Suprapubic skin (tissue), 3 donors: ENCODE measurements at regions not wholly inside any gene's neighbourhood (a gene's known extent, or its start where the extent isn't known, plus 50 kb on each side); places are given as distances from the start of the nearest gene placed in this dataset.

Experiments
- POLR2AphosphoS5 ChIP-seq, 3 donors: sonication (generic); formaldehyde crosslinking; IDR thresholded peaks; one replicate each; pipeline ENCODE4 v1.6.1; 2017; ENCODE audit warnings: antibody characterized with exemption in 3 of 3
- TF ChIP-seq, protein P1 (sequence below), 2 donors: fragments of 200-600 bp in 1 of 2; fragments of 450-650 bp in 1 of 2; sonication (generic) in 1 of 2; IDR thresholded peaks; one replicate each; pipeline ENCODE4 v1.5.1; 2016 to 2019; ENCODE audit warnings: antibody characterized with exemption in 2 of 2, mild to moderate bottlenecking in 1 of 2, moderate library complexity in 1 of 2

DNA sequence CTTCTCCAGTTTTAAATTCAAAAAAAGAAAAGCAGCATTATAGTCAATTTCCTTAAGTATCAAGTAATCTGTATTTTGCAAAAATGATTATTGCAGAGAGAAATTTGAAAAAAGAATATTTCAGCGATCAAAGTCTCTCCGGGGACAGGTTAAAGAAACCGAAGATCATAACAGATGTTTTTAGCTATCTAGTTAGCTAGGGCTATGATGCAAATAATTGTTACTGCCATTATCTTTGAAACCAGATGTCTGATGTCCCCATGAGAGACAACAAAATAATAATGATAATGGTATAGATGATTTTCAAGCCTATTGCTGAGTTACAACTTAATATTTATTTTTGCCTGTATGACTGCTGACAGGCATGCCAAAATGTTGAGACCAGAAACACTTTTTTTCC lies 1326.0 kb downstream of the PLA2G4A start:
- TF ChIP-seq, protein P1, sequence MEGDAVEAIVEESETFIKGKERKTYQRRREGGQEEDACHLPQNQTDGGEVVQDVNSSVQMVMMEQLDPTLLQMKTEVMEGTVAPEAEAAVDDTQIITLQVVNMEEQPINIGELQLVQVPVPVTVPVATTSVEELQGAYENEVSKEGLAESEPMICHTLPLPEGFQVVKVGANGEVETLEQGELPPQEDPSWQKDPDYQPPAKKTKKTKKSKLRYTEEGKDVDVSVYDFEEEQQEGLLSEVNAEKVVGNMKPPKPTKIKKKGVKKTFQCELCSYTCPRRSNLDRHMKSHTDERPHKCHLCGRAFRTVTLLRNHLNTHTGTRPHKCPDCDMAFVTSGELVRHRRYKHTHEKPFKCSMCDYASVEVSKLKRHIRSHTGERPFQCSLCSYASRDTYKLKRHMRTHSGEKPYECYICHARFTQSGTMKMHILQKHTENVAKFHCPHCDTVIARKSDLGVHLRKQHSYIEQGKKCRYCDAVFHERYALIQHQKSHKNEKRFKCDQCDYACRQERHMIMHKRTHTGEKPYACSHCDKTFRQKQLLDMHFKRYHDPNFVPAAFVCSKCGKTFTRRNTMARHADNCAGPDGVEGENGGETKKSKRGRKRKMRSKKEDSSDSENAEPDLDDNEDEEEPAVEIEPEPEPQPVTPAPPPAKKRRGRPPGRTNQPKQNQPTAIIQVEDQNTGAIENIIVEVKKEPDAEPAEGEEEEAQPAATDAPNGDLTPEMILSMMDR (IDR thresholded peaks at IDR 0.05), result no peak
- TF ChIP-seq POLR2AphosphoS5 (IDR thresholded peaks at IDR 0.05), result no peak
